BLaER1 (cell line): ENCODE measurements at regions not wholly inside any gene's neighbourhood (a gene's known extent, or its start where the extent isn't known, plus 50 kb on each side); places are given as distances from the start of the nearest gene placed in this dataset.
"Not testable (repeated sequence)": the region's sequence is repeated elsewhere in the genome, so short reads cannot be mapped to it uniquely, and the experiment has no call there.

Experiments used
- H3K27ac ChIP-seq: shearing (Covaris generic); formaldehyde crosslinking; 2 replicates; pipeline ENCODE4 v1.8.1; 2022
- H3K27me3 ChIP-seq: shearing (Covaris generic); formaldehyde crosslinking; 2 replicates; pipeline ENCODE4 v1.8.1; 2022
- H3K36me3 ChIP-seq: shearing (Covaris generic); formaldehyde crosslinking; 2 replicates; pipeline ENCODE4 v1.8.1; 2022
- H3K4me1 ChIP-seq: shearing (Covaris generic); formaldehyde crosslinking; 2 replicates; pipeline ENCODE4 v1.8.1; 2022
- H3K4me2 ChIP-seq: shearing (Covaris generic); formaldehyde crosslinking; 2 replicates; pipeline ENCODE4 v1.8.1; 2022
- H3K4me3 ChIP-seq: shearing (Covaris generic); formaldehyde crosslinking; 2 replicates; pipeline ENCODE4 v1.8.1; 2022
- H3K9ac ChIP-seq: shearing (Covaris generic); formaldehyde crosslinking; 2 replicates; pipeline ENCODE4 v1.8.1; 2022
- H3K9me3 ChIP-seq: shearing (Covaris generic); formaldehyde crosslinking; 2 replicates; pipeline ENCODE4 v1.8.1; 2022
- H4K20me1 ChIP-seq: shearing (Covaris generic); formaldehyde crosslinking; 2 replicates; pipeline ENCODE4 v1.8.1; 2022
- Cebpa-rat ChIP-seq: shearing (Covaris generic); IDR thresholded peaks from 2 replicates; pipeline ENCODE4 v1.8.1; 2022

DNA sequence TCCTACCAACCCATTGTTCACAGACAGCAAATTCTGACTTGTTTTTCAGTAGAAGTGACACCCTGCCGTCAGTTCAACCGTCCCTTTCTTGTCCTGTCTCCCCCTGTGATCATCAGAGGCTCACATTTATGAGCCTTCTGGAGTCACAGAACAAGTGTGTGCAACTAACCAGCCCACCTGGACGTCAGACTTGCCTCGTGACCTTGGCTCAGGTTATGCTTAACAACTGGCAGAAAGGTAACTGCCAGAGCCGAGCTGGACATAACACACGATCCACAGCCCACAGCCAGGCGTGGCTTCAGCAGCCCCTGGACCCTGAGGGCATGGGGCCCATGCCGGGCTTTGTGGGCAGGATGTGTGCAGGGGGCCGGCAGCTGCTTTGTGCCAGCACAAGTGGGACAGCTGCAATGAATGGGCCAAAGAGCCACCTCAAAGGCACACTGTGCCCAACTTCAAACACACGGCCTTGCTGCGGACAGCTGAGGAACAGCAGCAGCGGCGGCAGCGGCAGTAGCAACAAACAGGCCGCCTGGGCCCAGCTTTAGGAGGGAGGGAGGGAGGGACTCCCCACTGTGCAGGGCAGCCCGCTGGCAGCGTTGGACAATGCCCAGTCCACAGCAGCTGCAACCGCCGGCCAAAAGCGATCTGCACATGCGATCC lies 103.9 kb downstream of the ZBTB18 start:
- Histone ChIP-seq H3K9ac (no peak overlapping the region; the same call in 1 of the 2 replicates), H3K9me3 (no peaks in the 10 kb centered on the region), H3K27me3 (no peaks in the 10 kb centered on the region), H4K20me1 (no peaks in the 10 kb centered on the region), H3K4me1 (peaks cover 23% of the 10 kb centered on the region), H3K4me3 (no peak overlapping the region), H3K4me2 (peak overlapping the region; percentile 68), H3K36me3 (no peaks in the 10 kb centered on the region), H3K27ac (peak overlapping the region; percentile 58; the same call in 1 of the 2 replicates)
- no peak for TF ChIP-seq Cebpa-rat

DNA sequence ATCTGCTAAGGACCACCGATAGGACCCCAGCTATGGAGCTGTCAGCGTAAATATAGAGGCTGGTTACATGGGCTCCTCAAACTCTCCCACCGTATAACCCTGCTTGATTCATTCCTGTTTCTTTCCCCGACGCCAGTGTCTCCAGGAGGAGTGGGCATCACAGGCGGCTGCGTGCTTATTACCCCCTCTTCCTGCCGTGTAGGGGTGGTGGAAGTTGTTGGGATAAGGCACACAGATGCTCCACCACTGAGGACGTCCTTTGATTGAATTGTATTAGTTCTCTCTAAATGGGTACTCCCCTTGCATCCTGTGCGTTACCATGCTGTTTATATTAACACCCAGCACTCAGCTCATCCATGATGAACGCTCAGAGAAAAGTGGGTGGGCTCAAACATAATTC lies 104.6 kb downstream of the ZBTB18 start:
- Histone ChIP-seq H3K27ac (no peak overlapping the region), H3K36me3 (no peaks in the 10 kb centered on the region), H3K4me3 (no peak overlapping the region), H3K27me3 (no peaks in the 10 kb centered on the region), H3K4me2 (peak overlapping the region; percentile 68), H3K4me1 (peaks cover 29% of the 10 kb centered on the region), H3K9ac (no peak overlapping the region), H3K9me3 (no peaks in the 10 kb centered on the region), H4K20me1 (no peaks in the 10 kb centered on the region)
- TF ChIP-seq Cebpa-rat, result no peak

DNA sequence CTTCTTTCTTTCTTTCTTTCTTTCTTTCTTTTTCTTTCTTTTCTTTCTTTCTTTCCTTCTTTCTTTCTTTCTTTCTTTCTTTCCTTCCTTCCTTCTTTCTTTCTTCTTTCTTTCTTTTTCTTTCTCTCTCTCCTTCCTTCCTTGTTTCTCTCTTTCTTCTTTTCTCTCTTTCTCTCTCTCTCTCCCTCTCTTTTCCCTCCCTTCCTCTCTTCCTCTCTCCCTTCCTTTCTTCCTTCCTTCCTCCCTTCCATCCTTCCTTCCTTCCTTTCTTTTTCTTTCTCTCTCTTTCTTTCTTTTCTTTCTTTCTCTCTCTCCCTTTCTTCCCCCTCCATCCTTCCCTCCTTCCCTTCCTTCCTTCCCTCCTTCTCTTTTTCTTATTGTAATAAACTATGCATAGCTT lies 105.5 kb downstream of the ZBTB18 start:
- not testable (repeated sequence) for H3K36me3 ChIP-seq, H4K20me1 ChIP-seq, H3K9me3 ChIP-seq, H3K4me2 ChIP-seq, H3K27ac ChIP-seq, H3K4me3 ChIP-seq, H3K27me3 ChIP-seq, H3K9ac ChIP-seq
- H3K4me1 ChIP-seq, result peaks cover 31% of the 10 kb centered on the region

DNA sequence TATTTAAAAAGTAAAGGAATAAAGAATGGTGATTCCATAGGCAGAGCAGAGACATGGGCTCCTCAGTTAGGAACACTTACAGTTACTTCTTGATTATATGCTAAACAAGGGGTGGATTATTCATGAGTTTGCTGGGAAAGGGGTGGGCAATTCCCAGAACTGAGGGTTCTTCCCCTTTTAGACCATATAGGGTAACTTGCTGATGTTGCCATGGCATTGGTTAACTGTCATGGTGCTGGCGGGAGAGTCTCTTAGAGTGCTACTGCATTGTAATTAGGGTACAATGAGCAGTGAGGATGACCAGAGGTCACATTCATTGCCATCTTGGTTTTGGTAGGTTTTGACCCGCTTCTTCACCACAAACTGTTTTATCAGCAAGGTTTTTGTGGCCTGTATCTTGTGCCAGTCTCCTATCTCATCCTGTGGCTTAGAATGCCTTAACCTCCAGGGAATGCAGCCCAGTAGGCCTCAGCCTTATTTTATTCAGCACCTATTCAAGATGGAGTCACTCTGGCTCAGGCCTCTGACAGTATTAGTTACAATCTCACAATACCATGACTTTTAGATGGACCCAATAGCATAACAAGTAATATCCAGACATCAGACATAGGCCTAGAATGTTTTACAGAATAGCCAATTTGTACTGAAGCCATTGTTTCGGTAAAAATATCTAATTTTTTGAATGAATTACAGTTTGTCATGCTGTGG lies 106.8 kb downstream of the ZBTB18 start:
- H3K4me3 ChIP-seq, result no peak overlapping the region
- H4K20me1 ChIP-seq, result no peaks in the 10 kb centered on the region
- H3K36me3 ChIP-seq, result no peaks in the 10 kb centered on the region
- H3K27ac ChIP-seq, result no peak overlapping the region
- TF ChIP-seq Cebpa-rat, result no peak
- H3K9ac ChIP-seq, result no peak overlapping the region
- H3K4me2 ChIP-seq, result no peak overlapping the region
- H3K4me1 ChIP-seq, result peaks cover 31% of the 10 kb centered on the region
- H3K27me3 ChIP-seq, result no peaks in the 10 kb centered on the region
- H3K9me3 ChIP-seq, result no peaks in the 10 kb centered on the region

DNA sequence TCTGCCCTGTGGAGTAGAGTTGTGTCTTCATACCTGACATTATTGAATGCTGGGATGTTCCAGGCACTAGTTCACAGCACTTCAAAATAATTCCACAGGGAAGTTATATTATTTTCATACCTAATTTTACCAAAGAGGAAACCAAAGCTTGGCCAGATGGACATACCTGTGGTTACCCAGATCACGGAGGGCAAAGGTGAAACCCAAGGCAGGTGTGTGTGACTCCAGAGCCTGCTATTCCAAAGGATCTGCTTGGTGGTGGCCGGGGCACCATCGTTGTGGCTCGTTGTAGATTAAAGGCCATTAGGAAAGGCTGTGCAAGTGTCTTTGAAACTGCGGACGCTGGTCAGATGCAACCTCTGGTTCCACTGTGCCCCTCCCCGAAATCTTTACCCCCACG lies 108.6 kb downstream of the ZBTB18 start:
- H4K20me1 ChIP-seq, result no peaks in the 10 kb centered on the region
- H3K36me3 ChIP-seq, result no peaks in the 10 kb centered on the region
- no peak overlapping the region for H3K9ac ChIP-seq
- H3K4me3 ChIP-seq, result no peak overlapping the region
- H3K27me3 ChIP-seq, result no peaks in the 10 kb centered on the region
- no peaks in the 10 kb centered on the region for H3K9me3 ChIP-seq
- H3K4me1 ChIP-seq, result peaks cover 26% of the 10 kb centered on the region
- H3K4me2 ChIP-seq, result no peak overlapping the region
- TF ChIP-seq Cebpa-rat, result no peak
- H3K27ac ChIP-seq, result no peak overlapping the region

DNA sequence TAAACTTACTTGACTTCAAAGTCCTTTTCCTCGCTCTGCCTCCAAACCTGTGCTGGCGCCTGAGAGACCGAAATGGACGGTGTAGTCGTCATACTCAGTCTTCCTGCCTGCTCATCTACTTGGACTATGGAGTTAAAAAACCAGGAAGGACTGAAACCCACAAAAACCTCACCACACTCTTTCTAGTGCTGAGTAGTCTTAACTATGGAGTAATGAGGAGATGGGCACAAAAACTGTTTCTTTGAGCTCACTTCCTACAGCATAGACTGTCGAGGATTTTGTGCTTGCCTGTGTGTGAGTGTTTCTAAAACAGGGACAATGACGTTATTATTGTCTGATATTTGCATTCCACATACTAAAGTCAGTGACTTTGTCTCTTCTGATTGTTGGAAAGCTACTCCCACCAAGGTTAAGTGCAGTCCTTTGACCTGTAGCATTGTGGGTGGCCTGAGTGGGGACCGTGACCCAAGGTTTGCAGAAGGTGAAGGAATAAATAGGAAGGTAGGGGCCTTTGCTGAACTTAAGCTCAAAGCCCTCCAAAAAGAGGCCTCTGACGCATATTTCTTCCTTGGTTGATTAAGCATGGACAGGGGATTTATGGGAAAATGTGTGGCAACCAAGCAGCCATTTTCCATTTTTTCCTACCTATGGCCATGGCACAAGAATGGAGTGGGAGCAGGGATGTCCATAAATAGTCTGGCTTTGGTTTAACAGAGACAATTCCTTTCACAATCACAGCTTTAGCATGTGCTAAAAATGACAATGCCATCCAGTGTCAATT lies 109.6 kb downstream of the ZBTB18 start:
- no peak for TF ChIP-seq Cebpa-rat
- H3K9me3 ChIP-seq, result no peaks in the 10 kb centered on the region
- no peaks in the 10 kb centered on the region for H3K27me3 ChIP-seq
- peaks cover 16% of the 10 kb centered on the region for H3K4me1 ChIP-seq
- no peak overlapping the region for H3K9ac ChIP-seq
- no peaks in the 10 kb centered on the region for H4K20me1 ChIP-seq
- peak overlapping the region; percentile 22 for H3K4me2 ChIP-seq
- no peak overlapping the region for H3K27ac ChIP-seq
- H3K4me3 ChIP-seq, result no peak overlapping the region
- no peaks in the 10 kb centered on the region for H3K36me3 ChIP-seq

DNA sequence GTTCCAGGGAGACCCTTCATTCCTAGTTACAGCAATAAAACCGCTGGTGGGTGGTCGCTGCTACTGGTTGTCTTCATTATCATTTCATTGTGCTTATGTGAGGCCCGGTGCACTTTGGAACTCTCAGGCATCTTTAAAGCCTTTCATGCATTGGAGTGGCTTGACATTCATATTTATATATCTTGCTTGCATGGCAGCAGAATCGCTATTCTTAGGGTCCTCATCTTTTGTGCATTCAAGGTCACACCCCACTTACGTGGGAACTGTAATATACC lies 110.1 kb downstream of the ZBTB18 start:
- Histone ChIP-seq H3K4me2 (no peak overlapping the region), H3K36me3 (no peaks in the 10 kb centered on the region), H4K20me1 (no peaks in the 10 kb centered on the region), H3K4me3 (no peak overlapping the region), H3K9me3 (no peaks in the 10 kb centered on the region), H3K27ac (no peak overlapping the region), H3K27me3 (no peaks in the 10 kb centered on the region), H3K9ac (no peak overlapping the region), H3K4me1 (peaks cover 10% of the 10 kb centered on the region)
- TF ChIP-seq Cebpa-rat, result no peak

DNA sequence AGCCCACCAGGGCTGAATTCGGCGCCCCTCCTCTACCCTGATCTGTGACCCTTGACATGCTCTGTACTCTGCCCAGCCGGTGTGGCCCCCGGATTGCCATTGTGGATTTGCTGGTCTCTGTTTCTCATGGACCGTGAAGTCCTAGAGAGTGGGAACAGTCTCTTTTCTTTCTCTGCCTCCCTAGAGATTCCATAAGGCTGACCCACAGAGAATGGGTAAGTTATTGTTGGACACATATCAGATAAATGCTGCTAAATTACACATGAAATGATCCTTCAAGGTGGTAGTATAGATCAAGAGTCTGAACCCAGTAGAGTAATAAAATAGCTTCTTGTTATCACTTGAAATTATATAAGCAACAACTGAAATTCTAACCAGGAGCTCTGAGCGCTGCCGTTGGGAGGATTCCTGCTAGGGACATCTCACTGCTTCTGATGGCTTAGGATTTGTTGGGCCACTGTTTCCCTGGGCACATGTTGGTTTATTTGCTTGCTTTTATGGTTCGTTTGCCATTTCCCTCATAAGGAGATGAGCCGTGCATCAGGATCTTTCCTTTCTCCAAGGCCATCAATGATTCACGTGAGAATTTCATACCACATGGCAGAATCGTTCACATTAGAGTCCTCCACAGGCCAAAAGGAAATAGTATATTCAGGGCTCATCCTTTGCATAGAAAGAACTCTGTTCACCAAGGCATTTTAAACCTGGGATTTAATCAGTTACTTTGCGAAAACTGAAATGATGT lies 111.9 kb downstream of the ZBTB18 start:
- Histone ChIP-seq H3K9me3 (no peaks in the 10 kb centered on the region), H3K4me3 (no peak overlapping the region), H4K20me1 (no peaks in the 10 kb centered on the region), H3K4me1 (peaks cover 9% of the 10 kb centered on the region; the same call in 1 of the 2 replicates), H3K27ac (no peak overlapping the region), H3K9ac (no peak overlapping the region), H3K27me3 (no peaks in the 10 kb centered on the region), H3K4me2 (no peak overlapping the region), H3K36me3 (no peaks in the 10 kb centered on the region)
- no peak for TF ChIP-seq Cebpa-rat

DNA sequence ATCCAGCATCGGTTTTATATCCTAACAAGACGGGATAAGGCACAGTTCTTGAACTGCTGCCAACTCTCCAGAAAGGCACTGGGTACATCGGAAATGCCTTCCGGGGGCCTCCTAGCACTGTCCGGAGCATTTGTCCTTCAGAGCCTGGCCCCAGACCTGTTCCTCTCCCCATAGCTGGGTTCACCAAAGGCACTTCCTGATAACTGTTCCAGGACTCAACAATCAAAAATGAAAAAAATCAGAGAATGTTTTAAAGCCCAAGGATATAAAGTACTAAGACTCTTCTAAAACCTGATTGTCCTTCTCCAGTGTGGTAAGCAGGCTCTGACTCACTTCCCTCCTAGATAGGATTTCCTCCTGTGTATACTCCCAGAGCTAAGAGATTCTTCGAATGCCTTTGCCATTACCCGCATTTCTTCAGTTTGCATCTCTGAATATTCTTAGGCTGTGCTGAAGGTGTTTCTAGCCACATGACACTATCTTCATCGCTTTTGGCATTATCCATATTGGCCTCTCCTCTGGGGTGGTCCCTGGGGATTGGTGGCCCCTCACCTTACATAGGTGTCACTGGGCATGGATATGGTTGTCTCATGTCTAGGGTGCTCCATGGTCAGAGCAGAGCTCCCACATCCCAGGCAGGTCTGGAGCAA lies 112.9 kb downstream of the ZBTB18 start:
- H3K27ac ChIP-seq, result no peak overlapping the region
- no peaks in the 10 kb centered on the region for H4K20me1 ChIP-seq
- no peak overlapping the region for H3K9ac ChIP-seq
- H3K27me3 ChIP-seq, result no peaks in the 10 kb centered on the region
- no peaks in the 10 kb centered on the region for H3K36me3 ChIP-seq
- no peak overlapping the region for H3K4me3 ChIP-seq
- H3K9me3 ChIP-seq, result no peaks in the 10 kb centered on the region
- no peak overlapping the region for H3K4me2 ChIP-seq
- TF ChIP-seq Cebpa-rat, result no peak
- H3K4me1 ChIP-seq, result peaks cover 9% of the 10 kb centered on the region; the same call in 1 of the 2 replicates
